H1 (cell line): ENCODE measurements at regions not wholly inside any gene's neighbourhood (a gene's known extent, or its start where the extent isn't known, plus 50 kb on each side); places are given as distances from the start of the nearest gene placed in this dataset.

Source experiments
- CBX5 ChIP-seq: fragments of 300-800, 300-1000 bp; sonication (generic); IDR thresholded peaks from 2 replicates; pipeline ENCODE4 v1.7.1; 2016; ENCODE audit warnings: antibody characterized with exemption, low read length, low read depth
- CBX8 ChIP-seq: fragments of 300-800, 300-1000 bp; sonication (generic); IDR thresholded peaks from 2 replicates; pipeline ENCODE4 v1.7.1; 2016; ENCODE audit warnings: low read depth, low read length, borderline replicate concordance
- CEBPB ChIP-seq: IDR thresholded peaks from 2 replicates; pipeline ENCODE4 v1.6.1; 2012; ENCODE audit warnings: low read depth, low read length
- CHD2 ChIP-seq: IDR thresholded peaks from 2 replicates; pipeline ENCODE4 v1.6.1; 2012; ENCODE audit warnings: low read length, improper control_type of control experiment
- CTCF ChIP-seq, 3 experiments: IDR thresholded peaks; 1 replicate in 2 of 3; 2 replicates in 1 of 3; pipeline versions ENCODE4 v1.5.1 to v1.6.1; 2011; ENCODE audit warnings: low read length in 3 of 3, mild to moderate bottlenecking in 3 of 3, inconsistent platforms in 2 of 3, low read depth in 1 of 3, moderate library complexity in 1 of 3; ENCODE audit not compliant: insufficient read depth in 1 of 3; ENCODE audit errors: control extremely low read depth in 1 of 3
- POLR2A ChIP-seq, 2 experiments: IDR thresholded peaks; 1 replicate in 1 of 2; 2 replicates in 1 of 2; pipeline ENCODE4 v1.6.1; 2011; ENCODE audit warnings: low read depth in 2 of 2, low read length in 2 of 2, mild to moderate bottlenecking in 2 of 2; ENCODE audit errors: control extremely low read depth in 1 of 2
- USF2 ChIP-seq: IDR thresholded peaks from 2 replicates; pipeline ENCODE4 v1.6.1; 2011; ENCODE audit warnings: low read length, improper control_type of control experiment

- TF ChIP-seq CEBPB: no peak
- no peak for TF ChIP-seq CTCF (IDR thresholded peaks at IDR 0.05; ENCODE audit: control extremely low read depth in 1 of 3, insufficient read depth in 1 of 3, low read depth in 1 of 3, low read length in 3 of 3)
- TF ChIP-seq POLR2A (IDR thresholded peaks at IDR 0.05; ENCODE audit: control extremely low read depth in 1 of 2, low read depth in 2 of 2, low read length in 2 of 2): no peak
- TF ChIP-seq CBX5: no peak
- TF ChIP-seq CHD2: no peak
- TF ChIP-seq USF2: no peak
- TF ChIP-seq CBX8: no peak
These were observed 135.9 kb upstream of the GJE1 start for GRCh38 chr6:141996823-141997222.
